ENCODE measurements at regions not wholly inside any gene's neighbourhood (a gene's known extent, or its start where the extent isn't known, plus 50 kb on each side); places are given as distances from the start of the nearest gene placed in this dataset.

GRCh38 chr14:98444077-98444476, 827.9 kb downstream of the BCL11B start:
- Histone ChIP-seq H2AK5ac (ENCODE audit: low read depth, low read length) (no peak overlapping the region), H3K14ac (ENCODE audit: low read length) (no peak overlapping the region)

GRCh38 chr14:98445718-98446117, 826.3 kb downstream of the BCL11B start:
- Histone ChIP-seq H3K4me1 (ENCODE audit: control insufficient read depth in 2 of 2, insufficient read depth in 1 of 2, low read depth in 1 of 2, low read length in 2 of 2) (peaks cover 0 to 6% of the 10 kb centered on the region in 2 donors), H4K91ac (ENCODE audit: low read depth, low read length, poor library complexity) (no peak overlapping the region), H3K23ac (ENCODE audit: low read depth, low read length, poor library complexity) (no peak overlapping the region), H2BK12ac (ENCODE audit: low read length) (no peak overlapping the region), H3K4me2 (ENCODE audit: insufficient read depth, low read length, poor library complexity, severe bottlenecking) (no peak overlapping the region), H2BK5ac (ENCODE audit: low read length) (no peak overlapping the region), H3K36me3 (replicated peaks in 1 of 2; ENCODE audit: control insufficient read depth in 2 of 2, insufficient read depth in 2 of 2, low read length in 2 of 2) (no peaks in the 10 kb centered on the region), H3K27ac (replicated peaks; ENCODE audit: low read length) (no peak overlapping the region), H3K9me3 (replicated peaks in 1 of 2; ENCODE audit: control insufficient read depth in 2 of 2, insufficient read depth in 1 of 2, low read depth in 1 of 2, low read length in 2 of 2) (no peaks in the 10 kb centered on the region), H4K8ac (ENCODE audit: low read depth, low read length) (no peak overlapping the region), H3K4ac (ENCODE audit: low read length) (no peak overlapping the region), H3K14ac (ENCODE audit: low read length) (no peak overlapping the region), H3K18ac (ENCODE audit: low read length) (no peak overlapping the region), H3K9ac (ENCODE audit: low read depth, low read length, poor library complexity) (no peak overlapping the region), H3K4me3 (ENCODE audit: low read length in 2 of 2) (no peak overlapping the region), H2AK5ac (ENCODE audit: low read depth, low read length) (no peak overlapping the region), H2BK15ac (ENCODE audit: low read length) (no peak overlapping the region), H2AFZ (ENCODE audit: low read length) (no peak overlapping the region), H3K27me3 (ENCODE audit: control insufficient read depth in 3 of 3, insufficient read depth in 3 of 3, low read depth in 1 of 3, low read length in 3 of 3) (no peaks in the 10 kb centered on the region), H2BK120ac (ENCODE audit: low read depth, low read length) (no peak overlapping the region), H3K79me1 (ENCODE audit: low read depth, low read length) (no peaks in the 10 kb centered on the region)
- DNase-seq (ENCODE audit: low spot score), result no peak
- WGBS, 2 donors (ENCODE audit: extremely low coverage in 2 of 2, insufficient read length in 2 of 2, insufficient replicate concordance in 1 of 2), result no CpG with 5 or more reads among the region's 2 CpGs

More at GRCh38 chr14:98444077-98444476, 827.9 kb downstream of the BCL11B start:
- whole genome bisulfite sequencing, 2 donors (ENCODE audit: extremely low coverage in 2 of 2, insufficient read length in 2 of 2, insufficient replicate concordance in 1 of 2), result no CpG with 5 or more reads among the region's 2 CpGs
- no peak overlapping the region for H4K8ac ChIP-seq (ENCODE audit: low read depth, low read length)
- H3K9me3 ChIP-seq (replicated peaks in 1 of 2; ENCODE audit: control insufficient read depth in 2 of 2, insufficient read depth in 1 of 2, low read depth in 1 of 2, low read length in 2 of 2), result no peaks in the 10 kb centered on the region
- H3K18ac ChIP-seq (ENCODE audit: low read length), result no peak overlapping the region
- H4K91ac ChIP-seq (ENCODE audit: low read depth, low read length, poor library complexity), result no peak overlapping the region
- no peak overlapping the region for H3K4ac ChIP-seq (ENCODE audit: low read length)
- DNase-seq (ENCODE audit: low spot score), result no peak
- no peak overlapping the region for H3K4me3 ChIP-seq (ENCODE audit: low read length in 2 of 2)
- no peak overlapping the region for H3K9ac ChIP-seq (ENCODE audit: low read depth, low read length, poor library complexity)
- H3K4me1 ChIP-seq (ENCODE audit: control insufficient read depth in 2 of 2, insufficient read depth in 1 of 2, low read depth in 1 of 2, low read length in 2 of 2), result peaks cover 0 to 6% of the 10 kb centered on the region in 2 donors
- H3K27ac ChIP-seq (replicated peaks; ENCODE audit: low read length), result no peak overlapping the region
- no peak overlapping the region for H3K23ac ChIP-seq (ENCODE audit: low read depth, low read length, poor library complexity)
- no peak overlapping the region for H2BK12ac ChIP-seq (ENCODE audit: low read length)
- no peaks in the 10 kb centered on the region for H3K27me3 ChIP-seq (ENCODE audit: control insufficient read depth in 3 of 3, insufficient read depth in 3 of 3, low read depth in 1 of 3, low read length in 3 of 3)
- H2BK5ac ChIP-seq (ENCODE audit: low read length), result no peak overlapping the region
- no peaks in the 10 kb centered on the region for H3K79me1 ChIP-seq (ENCODE audit: low read depth, low read length)
- H3K4me2 ChIP-seq (ENCODE audit: insufficient read depth, low read length, poor library complexity, severe bottlenecking), result no peak overlapping the region
- no peaks in the 10 kb centered on the region for H3K36me3 ChIP-seq (replicated peaks in 1 of 2; ENCODE audit: control insufficient read depth in 2 of 2, insufficient read depth in 2 of 2, low read length in 2 of 2)
- no peak overlapping the region for H2AFZ ChIP-seq (ENCODE audit: low read length)
- H2BK15ac ChIP-seq (ENCODE audit: low read length), result no peak overlapping the region
- no peak overlapping the region for H2BK120ac ChIP-seq (ENCODE audit: low read depth, low read length)

DNA sequence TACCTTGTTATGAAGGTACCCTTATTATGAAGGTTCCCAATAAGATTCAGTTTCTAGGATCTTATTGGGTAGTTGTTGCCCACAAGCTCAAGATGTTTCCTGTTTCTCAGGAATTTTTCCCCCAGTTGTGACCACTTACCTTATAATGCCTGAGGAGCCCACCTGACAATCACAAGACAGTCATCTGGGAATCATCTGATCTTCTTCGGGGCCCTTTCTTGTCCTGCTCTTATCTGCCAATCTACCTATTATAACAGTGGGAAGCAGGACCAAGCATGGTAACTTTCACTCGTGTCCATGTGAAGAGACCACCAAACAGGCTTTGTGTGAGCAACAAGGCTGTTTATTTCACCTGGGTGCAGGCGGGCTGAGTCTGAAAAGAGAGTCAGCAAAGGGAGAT, 825.5 kb downstream of the BCL11B start:
- Histone ChIP-seq H2BK12ac (ENCODE audit: low read length) (no peak overlapping the region), H3K9me3 (replicated peaks in 1 of 2; ENCODE audit: control insufficient read depth in 2 of 2, insufficient read depth in 1 of 2, low read depth in 1 of 2, low read length in 2 of 2) (no peaks in the 10 kb centered on the region), H2BK120ac (ENCODE audit: low read depth, low read length) (no peak overlapping the region), H3K4me2 (ENCODE audit: insufficient read depth, low read length, poor library complexity, severe bottlenecking) (no peak overlapping the region), H3K14ac (ENCODE audit: low read length) (no peak overlapping the region), H3K4me1 (ENCODE audit: control insufficient read depth in 2 of 2, insufficient read depth in 1 of 2, low read depth in 1 of 2, low read length in 2 of 2) (peaks cover 0 to 6% of the 10 kb centered on the region in 2 donors), H3K9ac (ENCODE audit: low read depth, low read length, poor library complexity) (no peak overlapping the region), H3K27ac (replicated peaks; ENCODE audit: low read length) (no peak overlapping the region), H3K27me3 (ENCODE audit: control insufficient read depth in 3 of 3, insufficient read depth in 3 of 3, low read depth in 1 of 3, low read length in 3 of 3) (no peaks in the 10 kb centered on the region), H3K79me1 (ENCODE audit: low read depth, low read length) (no peaks in the 10 kb centered on the region), H2AFZ (ENCODE audit: low read length) (no peak overlapping the region), H2BK5ac (ENCODE audit: low read length) (no peak overlapping the region), H2AK5ac (ENCODE audit: low read depth, low read length) (no peak overlapping the region), H3K4ac (ENCODE audit: low read length) (no peak overlapping the region), H4K91ac (ENCODE audit: low read depth, low read length, poor library complexity) (no peak overlapping the region), H3K4me3 (ENCODE audit: low read length in 2 of 2) (no peak overlapping the region), H2BK15ac (ENCODE audit: low read length) (no peak overlapping the region), H3K23ac (ENCODE audit: low read depth, low read length, poor library complexity) (no peak overlapping the region), H3K18ac (ENCODE audit: low read length) (no peak overlapping the region), H4K8ac (ENCODE audit: low read depth, low read length) (no peak overlapping the region), H3K36me3 (replicated peaks in 1 of 2; ENCODE audit: control insufficient read depth in 2 of 2, insufficient read depth in 2 of 2, low read length in 2 of 2) (no peaks in the 10 kb centered on the region)
- no CpG with 5 or more reads among the region's 3 CpGs for WGBS, 2 donors (ENCODE audit: extremely low coverage in 2 of 2, insufficient read length in 2 of 2, insufficient replicate concordance in 1 of 2)
- no peak for DNase-seq (ENCODE audit: low spot score)

DNA sequence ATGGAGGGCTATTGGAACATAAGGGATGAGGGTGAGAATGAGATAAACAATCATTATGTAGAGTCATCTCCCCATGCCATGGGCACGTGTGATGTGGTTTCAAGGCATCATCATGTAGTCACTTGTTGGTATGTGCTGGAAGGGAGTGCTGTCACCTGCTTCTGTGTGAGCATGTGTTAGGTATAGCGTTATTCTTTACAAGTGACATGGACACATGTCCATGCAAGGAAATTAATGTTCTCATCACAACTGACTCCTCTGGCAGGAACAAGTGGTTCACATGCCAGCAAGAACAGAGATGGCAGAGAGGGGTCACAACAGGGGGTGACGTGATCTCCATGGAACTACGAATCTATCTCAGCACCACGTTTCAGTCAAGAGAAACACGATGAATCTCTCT, 815.8 kb downstream of the BCL11B start:
- H2AK5ac ChIP-seq (ENCODE audit: low read depth, low read length), result no peak overlapping the region
- H3K4me3 ChIP-seq (ENCODE audit: low read length in 2 of 2), result no peak overlapping the region
- no peak overlapping the region for H3K18ac ChIP-seq (ENCODE audit: low read length)
- no peaks in the 10 kb centered on the region for H3K36me3 ChIP-seq (replicated peaks in 1 of 2; ENCODE audit: control insufficient read depth in 2 of 2, insufficient read depth in 2 of 2, low read length in 2 of 2)
- DNase-seq (ENCODE audit: low spot score), result no peak
- H3K14ac ChIP-seq (ENCODE audit: low read length), result no peak overlapping the region
- H3K23ac ChIP-seq (ENCODE audit: low read depth, low read length, poor library complexity), result no peak overlapping the region
- H2BK15ac ChIP-seq (ENCODE audit: low read length), result no peak overlapping the region
- no peaks in the 10 kb centered on the region for H3K79me1 ChIP-seq (ENCODE audit: low read depth, low read length)
- no peak overlapping the region for H3K4me2 ChIP-seq (ENCODE audit: insufficient read depth, low read length, poor library complexity, severe bottlenecking)
- H3K4me1 ChIP-seq (ENCODE audit: control insufficient read depth in 2 of 2, insufficient read depth in 1 of 2, low read depth in 1 of 2, low read length in 2 of 2), result no peaks in the 10 kb centered on the region
- H3K27me3 ChIP-seq (ENCODE audit: control insufficient read depth in 3 of 3, insufficient read depth in 3 of 3, low read depth in 1 of 3, low read length in 3 of 3), result no peaks in the 10 kb centered on the region
- H3K27ac ChIP-seq (replicated peaks; ENCODE audit: low read length), result no peak overlapping the region
- H2BK5ac ChIP-seq (ENCODE audit: low read length), result no peak overlapping the region
- H4K8ac ChIP-seq (ENCODE audit: low read depth, low read length), result no peak overlapping the region
- H2BK12ac ChIP-seq (ENCODE audit: low read length), result no peak overlapping the region
- H2AFZ ChIP-seq (ENCODE audit: low read length), result no peak overlapping the region
- no peak overlapping the region for H3K4ac ChIP-seq (ENCODE audit: low read length)
- WGBS, 2 donors (ENCODE audit: extremely low coverage in 2 of 2, insufficient read length in 2 of 2, insufficient replicate concordance in 1 of 2), result no CpG with 5 or more reads among the region's 6 CpGs
- no peaks in the 10 kb centered on the region for H3K9me3 ChIP-seq (replicated peaks in 1 of 2; ENCODE audit: control insufficient read depth in 2 of 2, insufficient read depth in 1 of 2, low read depth in 1 of 2, low read length in 2 of 2)
- no peak overlapping the region for H2BK120ac ChIP-seq (ENCODE audit: low read depth, low read length)
- H4K91ac ChIP-seq (ENCODE audit: low read depth, low read length, poor library complexity), result no peak overlapping the region
- no peak overlapping the region for H3K9ac ChIP-seq (ENCODE audit: low read depth, low read length, poor library complexity)
